Loucy (cell line): ENCODE measurements at regions not wholly inside any gene's neighbourhood (a gene's known extent, or its start where the extent isn't known, plus 50 kb on each side); places are given as distances from the start of the nearest gene placed in this dataset.

ENCODE experiments used
- H2AFZ ChIP-seq: fragments of 200-600 bp; sonication (generic); 2 replicates; pipeline ENCODE4 v1.6.0; 2016; ENCODE audit warnings: antibody characterized with exemption, mild to moderate bottlenecking, low read length, moderate library complexity
- H3F3A ChIP-seq: fragments of 200-600 bp; 2 replicates; pipeline ENCODE4 v1.6.0; 2016; ENCODE audit warnings: antibody characterized with exemption, low read depth, mild to moderate bottlenecking
- H3K27me3 ChIP-seq: fragments of 200-600 bp; sonication (generic); 2 replicates; pipeline ENCODE4 v1.6.1; 2014; ENCODE audit warnings: low read length, mild to moderate bottlenecking; ENCODE audit not compliant: insufficient read depth, poor library complexity, severe bottlenecking
- H3K36me3 ChIP-seq: fragments of 200-600 bp; sonication (generic); 2 replicates; pipeline ENCODE4 v1.6.1; 2016; ENCODE audit warnings: low read length; ENCODE audit not compliant: insufficient read depth
- H3K4me1 ChIP-seq: fragments of 200-600 bp; sonication (generic); 2 replicates; pipeline ENCODE4 v1.5.1; 2014; ENCODE audit warnings: low read length, mild to moderate bottlenecking; ENCODE audit not compliant: insufficient read depth, poor library complexity, severe bottlenecking
- H3K4me2 ChIP-seq: fragments of 200-600 bp; sonication (generic); 2 replicates; pipeline ENCODE4 v1.6.0; 2014; ENCODE audit warnings: antibody characterized with exemption, low read length, low read depth, mild to moderate bottlenecking; ENCODE audit not compliant: poor library complexity, severe bottlenecking
- H3K4me3 ChIP-seq: fragments of 200-600 bp; sonication (generic); 2 replicates; pipeline ENCODE4 v1.5.1; 2014; ENCODE audit warnings: low read length, mild to moderate bottlenecking, mixed read lengths; ENCODE audit not compliant: poor library complexity, severe bottlenecking
- H3K79me2 ChIP-seq: fragments of 200-600 bp; sonication (generic); 2 replicates; pipeline ENCODE4 v1.6.1; 2014; ENCODE audit warnings: low read length; ENCODE audit not compliant: insufficient read depth
- H3K9ac ChIP-seq: fragments of 200-600 bp; sonication (generic); 2 replicates; pipeline ENCODE4 v1.6.0; 2014; ENCODE audit warnings: mild to moderate bottlenecking, low read depth, low read length, moderate library complexity; ENCODE audit not compliant: poor library complexity, severe bottlenecking
- H3K9me2 ChIP-seq: fragments of 200-600 bp; sonication (generic); replicated peaks from 2 replicates; pipeline ENCODE4 v1.6.1; 2016; ENCODE audit warnings: low read depth, low read length, mixed read lengths
- H3K9me3 ChIP-seq: fragments of 200-600 bp; sonication (generic); 2 replicates; pipeline ENCODE4 v1.6.1; 2014; ENCODE audit warnings: mild to moderate bottlenecking, antibody characterized with exemption, low read length, low read depth; ENCODE audit not compliant: insufficient read depth
- H4K20me1 ChIP-seq: fragments of 200-600 bp; sonication (generic); 2 replicates; pipeline ENCODE4 v1.6.0; 2014; ENCODE audit warnings: antibody characterized with exemption, low read length, mild to moderate bottlenecking; ENCODE audit not compliant: insufficient read depth, poor library complexity, severe bottlenecking
- CTCF ChIP-seq: fragments of 200-600 bp; sonication (generic); conservative IDR thresholded peaks from 2 replicates; pipeline ENCODE4 v1.5.1; 2014; ENCODE audit warnings: mild to moderate bottlenecking, antibody characterized with exemption, low read length
- EZH2phosphoT487 ChIP-seq: fragments of 200-600 bp; IDR thresholded peaks from 2 replicates; pipeline ENCODE4 v1.6.1; 2018; ENCODE audit warnings: antibody characterized with exemption, mild to moderate bottlenecking, moderate library complexity, borderline replicate concordance

GRCh38 chr4:151475035-151475714 lies 66.2 kb downstream of the FHIP1A start:
- Histone ChIP-seq H4K20me1 (no peaks in the 10 kb centered on the region), H2AFZ (no peak overlapping the region), H3K9me3 (no peaks in the 10 kb centered on the region), H3K79me2 (no peaks in the 10 kb centered on the region), H3K27me3 (peaks cover under 1% of the 10 kb centered on the region), H3K4me3 (no peak overlapping the region), H3K9ac (no peak overlapping the region), H3K4me1 (no peaks in the 10 kb centered on the region), H3F3A (no peaks in the 10 kb centered on the region), H3K9me2 (no peaks in the 10 kb centered on the region), H3K4me2 (no peak overlapping the region), H3K36me3 (no peaks in the 10 kb centered on the region)
- TF ChIP-seq EZH2phosphoT487 (no peak), CTCF (no peak)

- H3F3A ChIP-seq = no peaks in the 10 kb centered on the region
- TF ChIP-seq CTCF (no peak), EZH2phosphoT487 (no peak)
- no peak overlapping the region for H3K4me3 ChIP-seq
- no peaks in the 10 kb centered on the region for H4K20me1 ChIP-seq
- H3K4me2 ChIP-seq = no peak overlapping the region
- H3K9me2 ChIP-seq = no peaks in the 10 kb centered on the region
- H3K9me3 ChIP-seq = no peaks in the 10 kb centered on the region
- H3K27me3 ChIP-seq = peaks cover 7% of the 10 kb centered on the region
- H3K4me1 ChIP-seq = no peaks in the 10 kb centered on the region
- H3K79me2 ChIP-seq = no peaks in the 10 kb centered on the region
- no peak overlapping the region for H3K9ac ChIP-seq
- H3K36me3 ChIP-seq = no peaks in the 10 kb centered on the region
- no peak overlapping the region for H2AFZ ChIP-seq
Measured at GRCh38 chr4:151481813-151482212, 72.8 kb downstream of the FHIP1A start.

- no peaks in the 10 kb centered on the region for H3K4me1 ChIP-seq
- H3K9ac ChIP-seq = no peak overlapping the region
- no peaks in the 10 kb centered on the region for H3F3A ChIP-seq
- H3K9me2 ChIP-seq = no peaks in the 10 kb centered on the region
- no peaks in the 10 kb centered on the region for H3K79me2 ChIP-seq
- H3K9me3 ChIP-seq = no peaks in the 10 kb centered on the region
- H3K36me3 ChIP-seq = no peaks in the 10 kb centered on the region
- no peak for TF ChIP-seq CTCF
- TF ChIP-seq EZH2phosphoT487 = no peak
- H4K20me1 ChIP-seq = no peaks in the 10 kb centered on the region
- H3K27me3 ChIP-seq = peaks cover 7% of the 10 kb centered on the region
- no peak overlapping the region for H3K4me2 ChIP-seq
- no peak overlapping the region for H3K4me3 ChIP-seq
- no peak overlapping the region for H2AFZ ChIP-seq
Measured at GRCh38 chr4:151484396-151485102, 75.6 kb downstream of the FHIP1A start.
